HG03159 (cell line): ENCODE measurements at regions not wholly inside any gene's neighbourhood (a gene's known extent, or its start where the extent isn't known, plus 50 kb on each side); places are given as distances from the start of the nearest gene placed in this dataset.

Experiments used
- ATAC-seq: cut with Tn5 transposase; IDR thresholded peaks from one replicate; pipeline ENCODE4 v1.9.1; 2021; ENCODE audit warnings: mild to moderate bottlenecking, moderate library complexity; ENCODE audit not compliant: unreplicated experiment

GRCh38 chr5:167819406-167819805 is 472.0 kb upstream of the WWC1 start:
- peak; percentile 93 for ATAC-seq

DNA sequence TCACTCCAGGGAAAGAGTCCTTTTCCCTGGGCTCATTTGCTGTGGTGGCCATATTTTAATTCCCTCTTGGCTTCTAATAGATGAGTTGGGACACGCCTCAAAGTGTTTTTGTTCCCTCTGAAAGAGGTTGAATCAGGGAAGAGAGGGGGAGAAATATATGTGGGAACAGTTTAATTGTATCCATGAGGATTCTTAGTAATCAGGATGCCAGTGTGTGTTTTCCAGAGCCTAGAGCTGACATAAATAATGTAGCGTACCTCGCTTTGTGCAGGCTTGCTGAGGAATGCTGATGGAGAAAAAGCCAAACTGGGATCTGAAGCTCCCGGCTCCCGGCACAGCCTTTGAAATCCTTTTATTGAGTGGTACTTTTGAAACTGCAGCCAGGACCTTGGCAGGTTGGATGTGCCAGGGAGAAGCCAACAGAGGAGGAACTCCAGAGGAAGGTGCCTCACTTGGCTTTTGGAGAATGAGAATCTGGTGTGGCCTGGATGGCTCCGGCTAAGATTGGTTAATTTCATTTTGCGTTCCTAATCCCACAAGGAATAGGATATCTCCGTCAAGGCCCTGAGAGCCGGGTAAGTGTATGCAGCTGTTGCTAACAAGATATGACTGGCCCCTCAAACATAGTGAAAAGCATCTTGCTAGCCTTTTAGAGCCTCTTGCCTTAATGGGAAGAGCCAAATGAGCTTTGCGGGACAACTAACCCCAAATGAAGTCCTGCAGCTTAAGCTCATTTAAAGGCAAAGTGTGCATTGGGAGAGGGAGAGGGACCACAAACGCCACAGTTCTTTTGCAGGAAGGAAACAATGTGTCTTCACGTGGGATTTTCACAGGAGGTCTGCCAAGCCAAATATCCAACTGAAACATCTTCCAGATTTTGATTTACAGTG is 471.1 kb upstream of the WWC1 start:
- no peak for ATAC-seq

GRCh38 chr5:167821151-167821550 is 470.3 kb upstream of the WWC1 start:
- ATAC-seq = no peak

- ATAC-seq = no peak
These were observed 469.8 kb upstream of the WWC1 start for GRCh38 chr5:167821669-167822068.

- ATAC-seq = no peak
These were observed 469.2 kb upstream of the WWC1 start for GRCh38 chr5:167822241-167822640.

DNA sequence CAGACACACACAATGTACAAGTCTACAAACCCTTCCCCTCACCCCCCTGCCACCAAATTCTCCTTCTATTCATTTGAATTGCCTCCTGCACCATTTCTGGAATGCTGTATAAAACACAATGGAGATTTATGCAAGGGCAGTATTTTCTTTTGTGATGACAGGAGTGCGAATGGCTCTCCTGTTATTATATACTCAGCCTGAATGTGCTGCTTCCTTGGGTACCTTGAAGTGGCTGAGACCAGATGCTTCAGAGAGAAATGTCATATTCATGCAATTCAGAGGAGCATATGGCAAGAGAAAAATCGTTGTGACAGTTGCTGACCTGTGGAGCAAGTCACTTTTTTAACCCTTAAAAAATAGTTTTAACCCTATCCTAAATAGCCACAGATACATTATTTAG is 468.0 kb upstream of the WWC1 start:
- no peak for ATAC-seq

DNA sequence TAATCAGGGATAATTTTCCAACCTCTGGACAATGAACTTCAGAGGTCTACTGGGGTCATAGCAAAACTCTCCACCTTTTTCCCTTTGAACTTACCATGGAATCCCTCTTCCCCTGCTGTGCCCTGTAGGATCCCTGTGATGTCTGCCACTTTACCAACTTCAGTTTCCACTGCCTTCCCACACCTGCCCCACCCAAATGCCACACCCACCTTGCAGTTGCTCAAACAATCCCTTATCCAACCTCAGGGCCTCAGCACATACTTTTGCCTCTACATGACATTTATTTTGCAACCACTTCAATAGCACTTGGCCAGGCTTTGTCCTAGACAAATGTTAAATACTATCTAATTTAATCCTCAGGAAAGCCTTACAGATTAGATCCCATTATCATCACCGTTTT is 463.7 kb upstream of the WWC1 start:
- ATAC-seq = no peak

- ATAC-seq = no peak
These were observed 459.5 kb upstream of the WWC1 start for GRCh38 chr5:167831754-167832504.

DNA sequence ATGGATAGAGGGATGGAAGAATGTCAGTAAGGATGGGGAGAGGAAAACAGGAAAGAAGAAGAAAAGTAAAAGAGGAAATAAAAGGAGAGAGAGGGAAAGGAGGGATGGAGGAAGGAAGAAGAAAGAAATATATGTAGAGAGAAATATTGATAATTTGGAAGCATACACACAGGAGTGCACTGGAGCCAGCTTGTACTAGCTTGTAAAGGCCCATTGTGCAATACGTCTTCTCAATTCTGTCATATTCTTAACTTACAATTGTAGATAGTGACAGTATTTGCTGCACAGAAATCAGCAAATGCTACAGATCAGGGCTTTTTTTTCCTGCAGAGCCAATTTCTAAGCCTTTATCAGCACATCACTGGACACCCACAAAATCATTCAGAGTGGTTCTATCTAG is 458.8 kb upstream of the WWC1 start:
- ATAC-seq = no peak

DNA sequence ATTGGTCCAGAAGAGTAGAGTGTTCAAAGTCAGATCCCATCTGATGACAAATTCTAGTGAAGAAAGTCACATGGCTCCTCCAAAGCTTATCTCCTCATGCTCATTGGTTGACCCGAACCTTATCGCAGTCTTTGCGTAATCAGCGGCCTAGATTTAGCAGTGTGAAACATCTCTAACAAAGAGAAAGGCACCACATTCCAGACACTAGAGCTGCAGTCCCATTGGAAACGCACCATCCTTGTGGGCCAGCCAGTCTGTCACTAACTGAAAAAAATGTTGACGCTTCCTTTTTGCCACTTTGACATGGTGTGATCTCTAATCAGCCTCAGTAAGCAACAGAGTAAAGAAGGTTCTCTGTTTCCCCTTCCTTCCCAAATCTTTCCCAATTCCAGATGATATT is 458.0 kb upstream of the WWC1 start:
- ATAC-seq = no peak

DNA sequence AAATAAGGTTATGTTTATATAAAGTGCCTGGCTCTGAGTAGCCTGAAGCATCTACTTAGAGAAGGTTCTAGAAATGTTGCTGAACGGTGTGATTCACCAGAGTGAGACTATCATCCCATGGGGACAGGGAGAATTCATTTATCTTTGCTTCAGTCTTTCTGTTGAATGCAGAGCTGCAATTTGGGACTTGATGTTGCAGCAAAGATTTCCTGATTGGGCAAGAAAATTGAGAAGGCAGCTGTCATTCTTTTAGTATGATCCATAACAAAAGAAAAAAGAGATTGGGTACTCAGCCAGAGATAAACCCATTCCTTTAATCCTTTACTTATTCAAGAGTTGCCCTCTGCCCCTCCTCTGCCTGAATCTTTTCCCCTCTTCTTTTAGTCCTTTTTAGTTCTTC is 456.3 kb upstream of the WWC1 start:
- no peak for ATAC-seq

DNA sequence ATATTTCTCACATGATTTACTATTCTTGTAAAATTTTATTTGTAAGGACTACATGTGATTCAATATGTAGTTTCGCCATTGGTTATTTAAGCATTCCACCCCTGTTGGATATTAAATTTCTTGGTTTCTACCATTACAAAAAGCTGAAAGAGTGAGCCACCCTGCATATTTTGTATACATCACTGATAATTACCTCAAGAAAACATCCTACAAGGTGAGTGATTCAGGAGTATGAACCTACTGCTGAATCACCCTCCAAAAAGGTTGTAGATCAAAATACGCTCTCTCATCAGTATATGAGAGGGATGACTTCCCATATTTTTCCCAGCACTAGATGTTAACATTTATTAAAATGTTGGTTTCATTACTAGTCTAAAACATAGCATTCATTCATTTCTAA is 454.3 kb upstream of the WWC1 start:
- no peak for ATAC-seq

GRCh38 chr5:167839065-167839464 is 452.4 kb upstream of the WWC1 start:
- ATAC-seq = no peak

DNA sequence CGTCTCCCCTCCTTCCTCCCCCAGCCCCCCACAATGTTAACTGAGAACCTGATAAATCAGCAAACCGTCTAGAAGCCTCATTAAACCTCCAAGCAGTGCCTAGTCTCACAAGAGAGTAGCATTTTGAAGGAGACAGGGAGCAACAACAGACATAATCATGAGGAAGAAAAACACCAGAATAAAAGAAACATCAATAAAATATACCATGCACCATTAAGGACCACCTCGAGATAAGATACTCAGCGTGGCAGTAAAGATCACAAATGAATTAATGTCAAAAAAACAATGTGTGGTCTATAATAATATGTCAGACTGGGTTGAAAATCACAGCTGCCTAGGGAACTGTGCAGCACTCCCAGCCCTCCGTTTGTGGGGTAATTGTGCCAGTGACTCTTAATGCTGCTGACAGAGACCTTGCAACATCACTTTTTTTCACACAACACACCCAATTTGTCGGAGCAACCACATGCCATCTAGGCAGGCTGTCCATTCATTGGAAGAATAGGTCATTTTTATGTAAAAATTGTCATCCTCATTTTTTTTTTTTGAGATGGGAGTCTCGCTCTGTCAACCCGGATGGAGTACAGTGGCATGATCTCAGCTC is 450.8 kb upstream of the WWC1 start:
- ATAC-seq = no peak

GRCh38 chr5:167843881-167844572 is 447.4 kb upstream of the WWC1 start:
- no peak for ATAC-seq

GRCh38 chr5:167845952-167846351 is 445.5 kb upstream of the WWC1 start:
- ATAC-seq = no peak

- no peak for ATAC-seq
These were observed 441.6 kb upstream of the WWC1 start for GRCh38 chr5:167849874-167850273.

GRCh38 chr5:167850911-167851310 is 440.5 kb upstream of the WWC1 start:
- ATAC-seq = no peak

DNA sequence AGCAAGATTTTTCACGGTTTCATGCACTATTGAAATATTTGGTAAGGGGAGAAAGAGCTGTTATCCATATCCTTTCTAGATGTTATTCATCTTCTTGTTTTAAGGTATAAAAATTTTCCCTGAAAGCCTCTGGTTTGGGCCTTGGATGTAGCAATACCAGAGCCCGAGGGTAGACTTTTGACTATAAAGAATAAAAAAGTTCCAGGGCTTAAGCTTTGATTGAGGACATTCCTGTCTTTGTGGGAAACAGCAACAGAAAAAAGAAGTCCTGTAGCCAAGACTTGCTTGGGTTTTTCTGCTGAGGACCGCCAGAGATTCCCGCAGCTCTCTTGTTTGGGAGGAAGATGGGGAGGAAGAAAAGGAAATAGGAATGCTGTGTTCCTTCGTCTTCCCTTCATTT is 440.0 kb upstream of the WWC1 start:
- no peak for ATAC-seq

DNA sequence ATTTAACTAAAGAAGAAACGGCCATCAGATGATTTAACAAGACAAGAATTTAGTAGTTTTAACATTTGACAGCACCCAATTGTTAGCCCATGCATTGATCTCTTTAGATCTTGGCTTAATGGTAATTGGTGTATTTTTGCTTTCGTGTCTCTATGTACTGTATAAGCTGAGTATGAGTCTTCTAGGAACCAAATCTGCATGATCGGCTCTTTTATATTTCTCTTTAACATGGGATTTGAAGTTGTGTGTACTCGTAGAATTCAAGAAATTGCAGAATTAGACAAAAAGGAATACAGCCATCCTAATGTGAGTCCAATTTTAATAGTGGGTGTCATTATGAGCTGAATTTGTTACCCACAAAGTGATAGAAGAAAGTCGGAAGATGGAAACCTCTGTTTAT is 438.9 kb upstream of the WWC1 start:
- ATAC-seq = no peak

DNA sequence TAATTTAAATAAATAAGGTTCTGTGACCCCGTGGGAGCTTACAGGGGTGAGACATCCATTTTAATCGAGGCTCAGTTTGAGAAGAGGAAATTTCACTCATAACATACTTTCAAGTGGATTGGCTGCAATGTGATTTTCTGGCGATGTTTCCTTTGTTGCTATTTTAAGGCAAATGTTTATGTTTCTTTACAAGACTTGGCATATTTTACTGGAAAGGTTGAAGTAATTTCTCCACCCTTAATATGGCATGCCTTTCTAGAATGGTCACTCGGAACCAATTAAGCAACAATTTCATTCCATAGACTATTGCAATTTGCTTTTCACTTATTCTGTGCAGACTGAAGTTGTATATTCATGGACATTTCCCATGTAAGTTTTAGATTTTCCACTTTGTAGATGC is 438.0 kb upstream of the WWC1 start:
- no peak for ATAC-seq
